ENCODE measurements at regions not wholly inside any gene's neighbourhood (a gene's known extent, or its start where the extent isn't known, plus 50 kb on each side); places are given as distances from the start of the nearest gene placed in this dataset.

DNA sequence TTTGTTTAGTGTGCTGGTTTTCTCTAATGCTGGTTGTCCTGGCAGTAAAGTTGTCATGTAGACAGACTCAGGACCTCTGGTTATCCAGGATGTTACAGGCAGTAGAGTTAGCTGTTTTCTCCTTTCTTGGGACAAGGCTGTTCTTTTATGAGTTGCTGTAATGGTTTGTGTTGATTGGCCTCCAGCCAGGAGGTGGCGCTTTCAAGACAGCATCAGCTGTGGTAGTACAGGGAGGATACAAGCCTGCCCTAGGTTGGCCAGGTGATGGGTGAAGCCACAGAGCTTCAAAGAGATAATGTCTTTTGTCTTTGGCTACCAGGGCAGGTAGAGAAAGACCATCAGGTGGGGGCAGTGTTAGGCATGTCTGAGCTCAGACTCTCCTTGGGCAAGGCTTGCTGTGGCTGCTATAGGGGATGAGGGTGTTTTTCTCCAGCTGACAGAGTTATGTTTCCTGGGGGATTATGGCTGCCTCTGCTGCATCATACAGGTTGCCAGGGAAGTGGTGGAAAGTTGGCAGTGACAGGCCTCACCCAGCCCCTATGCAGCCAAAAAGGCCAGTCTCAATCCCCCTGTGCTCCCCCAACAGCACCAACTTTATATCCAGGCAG lies 127.2 kb upstream of the TAB2 start:
- DNase-seq (ENCODE audit: insufficient read length, low spot score, missing footprints) = no peak
- Histone ChIP-seq H3K27me3 (ENCODE audit: insufficient read depth, low read length) (peaks cover 12% of the 10 kb centered on the region), H3K79me2 (ENCODE audit: insufficient read depth, low read length) (no peaks in the 10 kb centered on the region), H3K9me3 (ENCODE audit: low read depth, low read length) (no peaks in the 10 kb centered on the region), H3K4me1 (ENCODE audit: insufficient read depth, low read length) (no peaks in the 10 kb centered on the region), H3K4me2 (ENCODE audit: insufficient read depth, low read length) (no peak overlapping the region), H3K4me3 (ENCODE audit: insufficient read depth, low read length) (no peak overlapping the region), H4K20me1 (ENCODE audit: insufficient read depth, low read length) (no peaks in the 10 kb centered on the region), H3K36me3 (ENCODE audit: insufficient read depth, low read length) (no peaks in the 10 kb centered on the region), H3K27ac (ENCODE audit: low read depth, low read length) (no peak overlapping the region), H2AFZ (ENCODE audit: low read length) (no peak overlapping the region)
- TF ChIP-seq CTCF (IDR thresholded peaks at IDR 0.05; ENCODE audit: extremely low read depth, low read depth, low read length) = no peak

DNA sequence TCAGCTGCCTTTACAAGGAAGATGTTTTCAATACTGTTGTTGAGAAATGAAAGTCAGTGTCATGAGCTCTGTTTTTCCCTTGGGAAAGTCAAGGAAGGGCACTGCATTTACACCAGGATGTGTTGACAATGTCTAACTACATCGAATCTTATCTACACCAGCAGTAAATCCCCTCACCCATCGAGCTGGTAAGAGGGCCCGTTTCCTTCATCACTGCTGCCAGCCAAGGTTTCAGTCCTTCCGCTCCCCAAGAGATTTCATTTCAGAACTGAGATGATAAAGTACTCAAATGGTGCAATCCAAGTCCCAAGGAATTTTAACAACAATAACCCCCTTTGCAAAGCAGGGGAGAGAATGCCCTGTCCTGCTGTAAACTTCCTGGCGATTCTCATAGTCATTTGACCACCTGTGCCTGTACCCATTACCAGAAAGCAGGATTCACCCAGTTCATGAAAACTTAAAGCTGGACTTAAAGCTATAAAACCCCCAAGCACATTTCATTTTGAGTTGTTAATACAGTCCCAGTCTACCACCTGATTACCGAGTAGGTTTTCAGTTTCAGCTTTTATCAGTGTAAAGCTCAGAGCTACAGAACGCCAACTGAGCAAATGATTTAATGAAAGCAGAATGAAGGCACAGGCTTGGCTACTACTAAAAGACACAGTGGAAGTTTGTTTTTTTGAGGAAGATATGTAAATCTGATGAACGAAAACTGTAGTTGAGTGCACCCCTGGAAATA lies 122.5 kb upstream of the TAB2 start:
- Histone ChIP-seq H4K20me1 (ENCODE audit: insufficient read depth, low read length) (no peaks in the 10 kb centered on the region), H3K27ac (ENCODE audit: low read depth, low read length) (no peak overlapping the region), H2AFZ (ENCODE audit: low read length) (no peak overlapping the region), H3K4me3 (ENCODE audit: insufficient read depth, low read length) (no peak overlapping the region), H3K79me2 (ENCODE audit: insufficient read depth, low read length) (no peaks in the 10 kb centered on the region), H3K27me3 (ENCODE audit: insufficient read depth, low read length) (peaks cover 5% of the 10 kb centered on the region), H3K4me1 (ENCODE audit: insufficient read depth, low read length) (no peaks in the 10 kb centered on the region), H3K36me3 (ENCODE audit: insufficient read depth, low read length) (no peaks in the 10 kb centered on the region), H3K9me3 (ENCODE audit: low read depth, low read length) (no peaks in the 10 kb centered on the region), H3K4me2 (ENCODE audit: insufficient read depth, low read length) (no peak overlapping the region)
- no peak for TF ChIP-seq CTCF (IDR thresholded peaks at IDR 0.05; ENCODE audit: extremely low read depth, low read depth, low read length)
- peak; percentile 43 for DNase-seq (ENCODE audit: insufficient read length, low spot score, missing footprints)

DNA sequence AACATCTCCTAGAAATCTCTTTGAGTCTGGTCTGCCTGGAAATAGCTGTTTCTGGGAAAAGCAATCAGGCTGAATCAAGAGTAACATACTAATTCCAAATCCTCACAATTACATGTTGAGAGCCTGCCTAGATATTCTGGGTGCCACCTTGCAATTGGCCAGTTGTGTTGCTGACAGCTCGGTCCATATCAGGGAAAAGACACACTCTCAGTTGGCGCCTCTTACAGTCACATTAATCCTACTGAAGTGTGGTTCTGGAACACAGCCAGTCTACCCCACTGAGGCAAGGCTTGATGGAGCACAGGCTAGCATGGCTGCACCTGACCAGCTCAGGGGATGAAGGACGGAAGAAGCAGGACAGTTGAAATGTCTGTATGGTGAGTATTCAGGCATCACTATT lies 121.4 kb upstream of the TAB2 start:
- H2AFZ ChIP-seq (ENCODE audit: low read length) = no peak overlapping the region
- no peaks in the 10 kb centered on the region for H3K4me1 ChIP-seq (ENCODE audit: insufficient read depth, low read length)
- H3K9me3 ChIP-seq (ENCODE audit: low read depth, low read length) = no peaks in the 10 kb centered on the region
- no peaks in the 10 kb centered on the region for H3K79me2 ChIP-seq (ENCODE audit: insufficient read depth, low read length)
- H3K36me3 ChIP-seq (ENCODE audit: insufficient read depth, low read length) = no peaks in the 10 kb centered on the region
- no peaks in the 10 kb centered on the region for H4K20me1 ChIP-seq (ENCODE audit: insufficient read depth, low read length)
- no peak overlapping the region for H3K27ac ChIP-seq (ENCODE audit: low read depth, low read length)
- no peak overlapping the region for H3K4me2 ChIP-seq (ENCODE audit: insufficient read depth, low read length)
- no peak for DNase-seq (ENCODE audit: insufficient read length, low spot score, missing footprints)
- H3K27me3 ChIP-seq (ENCODE audit: insufficient read depth, low read length) = peaks cover 5% of the 10 kb centered on the region
- no peak overlapping the region for H3K4me3 ChIP-seq (ENCODE audit: insufficient read depth, low read length)
- TF ChIP-seq CTCF (IDR thresholded peaks at IDR 0.05; ENCODE audit: extremely low read depth, low read depth, low read length) = no peak

- no peak for DNase-seq (ENCODE audit: insufficient read length, low spot score, missing footprints)
These were observed 120.0 kb upstream of the TAB2 start for GRCh38 chr6:149197482-149197881.

More at GRCh38 chr6:149197482-149197881, 120.0 kb upstream of the TAB2 start:
- Histone ChIP-seq H3K36me3 (ENCODE audit: insufficient read depth, low read length) (no peaks in the 10 kb centered on the region), H3K4me2 (ENCODE audit: insufficient read depth, low read length) (no peak overlapping the region), H3K4me1 (ENCODE audit: insufficient read depth, low read length) (no peaks in the 10 kb centered on the region), H3K4me3 (ENCODE audit: insufficient read depth, low read length) (no peak overlapping the region), H2AFZ (ENCODE audit: low read length) (no peak overlapping the region), H3K9me3 (ENCODE audit: low read depth, low read length) (no peaks in the 10 kb centered on the region), H3K27ac (ENCODE audit: low read depth, low read length) (no peak overlapping the region), H3K79me2 (ENCODE audit: insufficient read depth, low read length) (no peaks in the 10 kb centered on the region), H4K20me1 (ENCODE audit: insufficient read depth, low read length) (no peaks in the 10 kb centered on the region), H3K27me3 (ENCODE audit: insufficient read depth, low read length) (peaks cover 2% of the 10 kb centered on the region)
- TF ChIP-seq CTCF (IDR thresholded peaks at IDR 0.05; ENCODE audit: extremely low read depth, low read depth, low read length) = no peak

Data from osteoblast (primary cell).